ENCODE measurements at regions not wholly inside any gene's neighbourhood (a gene's known extent, or its start where the extent isn't known, plus 50 kb on each side); places are given as distances from the start of the nearest gene placed in this dataset.

DNA sequence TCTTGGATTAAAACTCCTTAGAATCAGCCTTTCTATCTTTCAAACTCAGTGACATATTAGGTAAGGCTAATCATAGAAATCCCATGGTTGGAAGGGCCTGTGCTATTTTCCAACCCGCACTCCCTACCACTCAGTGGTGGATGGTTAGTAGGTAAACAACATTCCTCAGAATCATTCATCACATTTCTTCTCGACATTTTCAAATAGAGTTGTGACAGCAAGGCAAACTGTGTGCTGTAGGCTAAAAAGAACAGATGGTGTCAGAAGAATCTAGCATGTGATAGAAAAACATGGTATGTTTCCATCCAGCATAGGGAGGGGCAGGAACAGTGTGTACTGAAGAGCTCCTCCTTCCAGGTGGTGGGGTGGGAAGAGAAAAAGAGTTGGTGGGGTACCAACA, 227.3 kb upstream of the NMUR2 start:
- no peak overlapping the region for H3K27ac ChIP-seq (ENCODE audit: extremely low read depth, low read depth, low read length)
- no peaks in the 10 kb centered on the region for H3K36me3 ChIP-seq (ENCODE audit: control insufficient read depth in 2 of 2, insufficient read depth in 1 of 2, low read length in 2 of 2)
- H3K4me1 ChIP-seq (ENCODE audit: control insufficient read depth, insufficient read depth, low read length), result no peaks in the 10 kb centered on the region
- no peaks in the 10 kb centered on the region for H3K9me3 ChIP-seq (ENCODE audit: control insufficient read depth, insufficient read depth, low read depth, low read length)
- no peak overlapping the region for H3K4me3 ChIP-seq (ENCODE audit: low read depth, low read length)
- POLR2A ChIA-PET, result no interaction called here
- TF ChIP-seq, protein P1, sequence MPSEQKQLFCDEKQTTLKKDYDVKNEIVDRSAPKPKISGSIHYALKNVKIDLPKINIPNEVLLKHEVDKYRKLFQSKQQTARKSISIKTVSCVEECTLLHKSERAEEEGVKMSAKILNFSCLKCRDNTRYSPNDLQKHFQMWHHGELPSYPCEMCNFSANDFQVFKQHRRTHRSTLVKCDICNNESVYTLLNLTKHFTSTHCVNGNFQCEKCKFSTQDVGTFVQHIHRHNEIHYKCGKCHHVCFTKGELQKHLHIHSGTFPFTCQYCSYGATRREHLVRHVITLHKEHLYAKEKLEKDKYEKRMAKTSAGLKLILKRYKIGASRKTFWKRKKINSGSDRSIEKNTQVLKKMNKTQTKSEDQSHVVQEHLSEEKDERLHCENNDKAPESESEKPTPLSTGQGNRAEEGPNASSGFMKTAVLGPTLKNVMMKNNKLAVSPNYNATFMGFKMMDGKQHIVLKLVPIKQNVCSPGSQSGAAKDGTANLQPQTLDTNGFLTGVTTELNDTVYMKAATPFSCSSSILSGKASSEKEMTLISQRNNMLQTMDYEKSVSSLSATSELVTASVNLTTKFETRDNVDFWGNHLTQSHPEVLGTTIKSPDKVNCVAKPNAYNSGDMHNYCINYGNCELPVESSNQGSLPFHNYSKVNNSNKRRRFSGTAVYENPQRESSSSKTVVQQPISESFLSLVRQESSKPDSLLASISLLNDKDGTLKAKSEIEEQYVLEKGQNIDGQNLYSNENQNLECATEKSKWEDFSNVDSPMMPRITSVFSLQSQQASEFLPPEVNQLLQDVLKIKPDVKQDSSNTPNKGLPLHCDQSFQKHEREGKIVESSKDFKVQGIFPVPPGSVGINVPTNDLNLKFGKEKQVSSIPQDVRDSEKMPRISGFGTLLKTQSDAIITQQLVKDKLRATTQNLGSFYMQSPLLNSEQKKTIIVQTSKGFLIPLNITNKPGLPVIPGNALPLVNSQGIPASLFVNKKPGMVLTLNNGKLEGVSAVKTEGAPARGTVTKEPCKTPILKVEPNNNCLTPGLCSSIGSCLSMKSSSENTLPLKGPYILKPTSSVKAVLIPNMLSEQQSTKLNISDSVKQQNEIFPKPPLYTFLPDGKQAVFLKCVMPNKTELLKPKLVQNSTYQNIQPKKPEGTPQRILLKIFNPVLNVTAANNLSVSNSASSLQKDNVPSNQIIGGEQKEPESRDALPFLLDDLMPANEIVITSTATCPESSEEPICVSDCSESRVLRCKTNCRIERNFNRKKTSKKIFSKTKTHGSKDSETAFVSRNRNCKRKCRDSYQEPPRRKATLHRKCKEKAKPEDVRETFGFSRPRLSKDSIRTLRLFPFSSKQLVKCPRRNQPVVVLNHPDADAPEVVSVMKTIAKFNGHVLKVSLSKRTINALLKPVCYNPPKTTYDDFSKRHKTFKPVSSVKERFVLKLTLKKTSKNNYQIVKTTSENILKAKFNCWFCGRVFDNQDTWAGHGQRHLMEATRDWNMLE (tag by site-specific recombination; conservative IDR thresholded peaks at IDR 0.05; ENCODE audit: low read depth), result no peak
- TF ChIP-seq ZNF274 (IDR thresholded peaks at IDR 0.05; ENCODE audit: low read length), result no peak
- no peak for TF ChIP-seq ZNF274 (tag by site-specific recombination; IDR thresholded peaks at IDR 0.05; ENCODE audit: borderline replicate concordance)
- TF ChIP-seq, protein P2, sequence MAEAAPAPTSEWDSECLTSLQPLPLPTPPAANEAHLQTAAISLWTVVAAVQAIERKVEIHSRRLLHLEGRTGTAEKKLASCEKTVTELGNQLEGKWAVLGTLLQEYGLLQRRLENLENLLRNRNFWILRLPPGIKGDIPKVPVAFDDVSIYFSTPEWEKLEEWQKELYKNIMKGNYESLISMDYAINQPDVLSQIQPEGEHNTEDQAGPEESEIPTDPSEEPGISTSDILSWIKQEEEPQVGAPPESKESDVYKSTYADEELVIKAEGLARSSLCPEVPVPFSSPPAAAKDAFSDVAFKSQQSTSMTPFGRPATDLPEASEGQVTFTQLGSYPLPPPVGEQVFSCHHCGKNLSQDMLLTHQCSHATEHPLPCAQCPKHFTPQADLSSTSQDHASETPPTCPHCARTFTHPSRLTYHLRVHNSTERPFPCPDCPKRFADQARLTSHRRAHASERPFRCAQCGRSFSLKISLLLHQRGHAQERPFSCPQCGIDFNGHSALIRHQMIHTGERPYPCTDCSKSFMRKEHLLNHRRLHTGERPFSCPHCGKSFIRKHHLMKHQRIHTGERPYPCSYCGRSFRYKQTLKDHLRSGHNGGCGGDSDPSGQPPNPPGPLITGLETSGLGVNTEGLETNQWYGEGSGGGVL (tag by site-specific recombination; IDR thresholded peaks at IDR 0.05), result no peak
- TF ChIP-seq, protein P3, sequence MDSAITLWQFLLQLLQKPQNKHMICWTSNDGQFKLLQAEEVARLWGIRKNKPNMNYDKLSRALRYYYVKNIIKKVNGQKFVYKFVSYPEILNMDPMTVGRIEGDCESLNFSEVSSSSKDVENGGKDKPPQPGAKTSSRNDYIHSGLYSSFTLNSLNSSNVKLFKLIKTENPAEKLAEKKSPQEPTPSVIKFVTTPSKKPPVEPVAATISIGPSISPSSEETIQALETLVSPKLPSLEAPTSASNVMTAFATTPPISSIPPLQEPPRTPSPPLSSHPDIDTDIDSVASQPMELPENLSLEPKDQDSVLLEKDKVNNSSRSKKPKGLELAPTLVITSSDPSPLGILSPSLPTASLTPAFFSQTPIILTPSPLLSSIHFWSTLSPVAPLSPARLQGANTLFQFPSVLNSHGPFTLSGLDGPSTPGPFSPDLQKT (IDR thresholded peaks at IDR 0.05; ENCODE audit: borderline replicate concordance, low read depth, low read length), result no peak
- no peak for TF ChIP-seq ZNF777 (tag by site-specific recombination; IDR thresholded peaks at IDR 0.05; ENCODE audit: borderline replicate concordance)
- CTCF ChIA-PET, result no interaction called here

DNA sequence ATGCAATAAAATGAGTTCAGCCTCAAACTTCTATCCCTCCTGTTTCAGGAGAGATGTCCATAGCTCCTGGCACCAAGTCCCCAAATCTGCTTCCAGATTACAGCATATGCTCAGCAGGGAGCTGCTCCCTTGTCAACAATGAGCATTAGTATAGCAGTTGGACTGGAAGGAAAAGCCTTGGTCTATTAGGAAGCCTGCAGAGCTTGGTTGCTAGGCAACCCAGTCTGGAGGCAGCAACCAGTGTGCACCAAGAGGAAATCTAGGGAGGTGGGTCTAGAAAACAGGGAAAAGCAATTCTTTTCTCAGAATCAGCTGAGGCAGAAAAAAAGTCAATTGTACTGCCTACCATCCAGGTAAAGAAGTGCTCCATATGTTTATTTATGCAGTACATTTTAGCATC, 229.5 kb upstream of the NMUR2 start:
- Histone ChIP-seq H3K4me1 (ENCODE audit: control insufficient read depth, insufficient read depth, low read length) (no peaks in the 10 kb centered on the region), H3K36me3 (ENCODE audit: control insufficient read depth in 2 of 2, insufficient read depth in 1 of 2, low read length in 2 of 2) (no peaks in the 10 kb centered on the region), H3K27ac (ENCODE audit: extremely low read depth, low read depth, low read length) (no peak overlapping the region), H3K9me3 (ENCODE audit: control insufficient read depth, insufficient read depth, low read depth, low read length) (no peaks in the 10 kb centered on the region), H3K4me3 (ENCODE audit: low read depth, low read length) (no peak overlapping the region)
- ChIA-PET POLR2A (no interaction called here), CTCF (no interaction called here)
- TF ChIP-seq, protein P4, sequence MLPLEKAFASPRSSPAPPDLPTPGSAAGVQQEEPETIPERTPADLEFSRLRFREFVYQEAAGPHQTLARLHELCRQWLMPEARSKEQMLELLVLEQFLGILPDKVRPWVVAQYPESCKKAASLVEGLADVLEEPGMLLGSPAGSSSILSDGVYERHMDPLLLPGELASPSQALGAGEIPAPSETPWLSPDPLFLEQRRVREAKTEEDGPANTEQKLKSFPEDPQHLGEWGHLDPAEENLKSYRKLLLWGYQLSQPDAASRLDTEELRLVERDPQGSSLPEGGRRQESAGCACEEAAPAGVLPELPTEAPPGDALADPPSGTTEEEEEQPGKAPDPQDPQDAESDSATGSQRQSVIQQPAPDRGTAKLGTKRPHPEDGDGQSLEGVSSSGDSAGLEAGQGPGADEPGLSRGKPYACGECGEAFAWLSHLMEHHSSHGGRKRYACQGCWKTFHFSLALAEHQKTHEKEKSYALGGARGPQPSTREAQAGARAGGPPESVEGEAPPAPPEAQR (tag by site-specific recombination; IDR thresholded peaks at IDR 0.05), result no peak
- no peak for TF ChIP-seq ZNF354C (tag by site-specific recombination; IDR thresholded peaks at IDR 0.05; ENCODE audit: borderline replicate concordance, low read depth)
- no peak for TF ChIP-seq ZNF571 (tag by site-specific recombination; IDR thresholded peaks at IDR 0.05)

DNA sequence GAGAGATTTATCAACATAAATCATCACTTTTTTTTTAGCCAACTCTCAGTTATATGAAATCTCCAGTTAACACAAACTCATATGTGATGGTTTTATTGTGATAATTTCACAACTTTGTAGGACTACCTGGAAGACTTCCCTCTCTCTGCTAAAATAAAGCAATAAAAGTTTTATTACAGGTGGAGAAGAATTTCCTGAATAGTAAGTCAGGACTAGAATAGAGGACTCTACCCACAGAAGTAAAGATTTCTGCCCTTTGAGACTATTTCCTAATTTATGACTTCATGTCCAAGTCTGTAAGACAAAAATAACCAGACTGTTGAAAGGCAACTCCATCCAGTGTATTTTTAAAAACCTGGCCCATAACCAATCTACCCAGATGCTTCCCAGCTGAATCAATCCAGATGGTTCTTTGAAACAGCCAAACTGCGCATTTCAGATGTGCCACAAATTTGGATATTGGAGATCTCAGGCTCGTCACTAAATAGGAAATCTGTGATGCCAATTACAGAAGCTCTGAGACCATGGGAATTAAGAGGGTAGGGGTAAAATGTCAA, 234.0 kb upstream of the NMUR2 start:
- POLR2A ChIA-PET, result no interaction called here
- CTCF ChIA-PET, result no interaction called here
- no peak overlapping the region for H3K4me3 ChIP-seq (ENCODE audit: low read depth, low read length)
- no peak for TF ChIP-seq ZNF341 (tag by site-specific recombination; IDR thresholded peaks at IDR 0.05; ENCODE audit: low read depth)
- TF ChIP-seq, protein P5, sequence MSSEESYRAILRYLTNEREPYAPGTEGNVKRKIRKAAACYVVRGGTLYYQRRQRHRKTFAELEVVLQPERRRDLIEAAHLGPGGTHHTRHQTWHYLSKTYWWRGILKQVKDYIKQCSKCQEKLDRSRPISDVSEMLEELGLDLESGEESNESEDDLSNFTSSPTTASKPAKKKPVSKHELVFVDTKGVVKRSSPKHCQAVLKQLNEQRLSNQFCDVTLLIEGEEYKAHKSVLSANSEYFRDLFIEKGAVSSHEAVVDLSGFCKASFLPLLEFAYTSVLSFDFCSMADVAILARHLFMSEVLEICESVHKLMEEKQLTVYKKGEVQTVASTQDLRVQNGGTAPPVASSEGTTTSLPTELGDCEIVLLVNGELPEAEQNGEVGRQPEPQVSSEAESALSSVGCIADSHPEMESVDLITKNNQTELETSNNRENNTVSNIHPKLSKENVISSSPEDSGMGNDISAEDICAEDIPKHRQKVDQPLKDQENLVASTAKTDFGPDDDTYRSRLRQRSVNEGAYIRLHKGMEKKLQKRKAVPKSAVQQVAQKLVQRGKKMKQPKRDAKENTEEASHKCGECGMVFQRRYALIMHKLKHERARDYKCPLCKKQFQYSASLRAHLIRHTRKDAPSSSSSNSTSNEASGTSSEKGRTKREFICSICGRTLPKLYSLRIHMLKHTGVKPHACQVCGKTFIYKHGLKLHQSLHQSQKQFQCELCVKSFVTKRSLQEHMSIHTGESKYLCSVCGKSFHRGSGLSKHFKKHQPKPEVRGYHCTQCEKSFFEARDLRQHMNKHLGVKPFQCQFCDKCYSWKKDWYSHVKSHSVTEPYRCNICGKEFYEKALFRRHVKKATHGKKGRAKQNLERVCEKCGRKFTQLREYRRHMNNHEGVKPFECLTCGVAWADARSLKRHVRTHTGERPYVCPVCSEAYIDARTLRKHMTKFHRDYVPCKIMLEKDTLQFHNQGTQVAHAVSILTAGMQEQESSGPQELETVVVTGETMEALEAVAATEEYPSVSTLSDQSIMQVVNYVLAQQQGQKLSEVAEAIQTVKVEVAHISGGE (tag by site-specific recombination; conservative IDR thresholded peaks at IDR 0.05; ENCODE audit: low read depth), result no peak
- TF ChIP-seq, protein P6, sequence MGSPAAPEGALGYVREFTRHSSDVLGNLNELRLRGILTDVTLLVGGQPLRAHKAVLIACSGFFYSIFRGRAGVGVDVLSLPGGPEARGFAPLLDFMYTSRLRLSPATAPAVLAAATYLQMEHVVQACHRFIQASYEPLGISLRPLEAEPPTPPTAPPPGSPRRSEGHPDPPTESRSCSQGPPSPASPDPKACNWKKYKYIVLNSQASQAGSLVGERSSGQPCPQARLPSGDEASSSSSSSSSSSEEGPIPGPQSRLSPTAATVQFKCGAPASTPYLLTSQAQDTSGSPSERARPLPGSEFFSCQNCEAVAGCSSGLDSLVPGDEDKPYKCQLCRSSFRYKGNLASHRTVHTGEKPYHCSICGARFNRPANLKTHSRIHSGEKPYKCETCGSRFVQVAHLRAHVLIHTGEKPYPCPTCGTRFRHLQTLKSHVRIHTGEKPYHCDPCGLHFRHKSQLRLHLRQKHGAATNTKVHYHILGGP (tag by site-specific recombination; IDR thresholded peaks at IDR 0.05), result no peak

More for the DNA sequence above, 234.0 kb upstream of the NMUR2 start:
- H3K36me3 ChIP-seq (ENCODE audit: control insufficient read depth in 2 of 2, insufficient read depth in 1 of 2, low read length in 2 of 2), result no peaks in the 10 kb centered on the region
- no peaks in the 10 kb centered on the region for H3K9me3 ChIP-seq (ENCODE audit: control insufficient read depth, insufficient read depth, low read depth, low read length)
- H3K4me1 ChIP-seq (ENCODE audit: control insufficient read depth, insufficient read depth, low read length), result no peaks in the 10 kb centered on the region
- H3K27ac ChIP-seq (ENCODE audit: extremely low read depth, low read depth, low read length), result no peak overlapping the region
